ENCODE measurements at regions not wholly inside any gene's neighbourhood (a gene's known extent, or its start where the extent isn't known, plus 50 kb on each side); places are given as distances from the start of the nearest gene placed in this dataset.

DNA sequence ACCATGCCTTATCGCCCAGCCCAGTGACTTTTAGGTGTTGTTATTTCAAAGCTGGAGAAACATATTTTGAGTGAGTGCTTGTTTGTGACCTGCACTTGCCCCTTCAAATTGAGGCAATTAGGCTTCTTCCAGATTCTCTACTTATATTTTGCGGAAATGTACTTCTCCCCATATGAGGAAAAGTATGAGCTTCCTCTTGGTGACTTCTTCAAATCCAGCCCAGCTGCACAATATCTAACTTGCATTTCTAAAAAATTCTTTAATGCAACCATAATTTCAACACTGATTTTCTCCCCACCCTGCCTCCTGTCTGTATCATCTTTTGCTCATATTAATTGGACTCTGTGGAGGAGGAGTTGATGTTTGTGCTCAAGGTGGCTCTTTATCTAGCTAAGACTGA lies 391.2 kb upstream of the POU3F3 start:
- TF ChIP-seq POLR2A (IDR thresholded peaks at IDR 0.05): no peak
- TF ChIP-seq, protein P1, sequence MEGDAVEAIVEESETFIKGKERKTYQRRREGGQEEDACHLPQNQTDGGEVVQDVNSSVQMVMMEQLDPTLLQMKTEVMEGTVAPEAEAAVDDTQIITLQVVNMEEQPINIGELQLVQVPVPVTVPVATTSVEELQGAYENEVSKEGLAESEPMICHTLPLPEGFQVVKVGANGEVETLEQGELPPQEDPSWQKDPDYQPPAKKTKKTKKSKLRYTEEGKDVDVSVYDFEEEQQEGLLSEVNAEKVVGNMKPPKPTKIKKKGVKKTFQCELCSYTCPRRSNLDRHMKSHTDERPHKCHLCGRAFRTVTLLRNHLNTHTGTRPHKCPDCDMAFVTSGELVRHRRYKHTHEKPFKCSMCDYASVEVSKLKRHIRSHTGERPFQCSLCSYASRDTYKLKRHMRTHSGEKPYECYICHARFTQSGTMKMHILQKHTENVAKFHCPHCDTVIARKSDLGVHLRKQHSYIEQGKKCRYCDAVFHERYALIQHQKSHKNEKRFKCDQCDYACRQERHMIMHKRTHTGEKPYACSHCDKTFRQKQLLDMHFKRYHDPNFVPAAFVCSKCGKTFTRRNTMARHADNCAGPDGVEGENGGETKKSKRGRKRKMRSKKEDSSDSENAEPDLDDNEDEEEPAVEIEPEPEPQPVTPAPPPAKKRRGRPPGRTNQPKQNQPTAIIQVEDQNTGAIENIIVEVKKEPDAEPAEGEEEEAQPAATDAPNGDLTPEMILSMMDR (IDR thresholded peaks at IDR 0.05): no peak

Measured in upper lobe of left lung (tissue), 4 donors.